ENCODE measurements at regions not wholly inside any gene's neighbourhood (a gene's known extent, or its start where the extent isn't known, plus 50 kb on each side); places are given as distances from the start of the nearest gene placed in this dataset.

DNA sequence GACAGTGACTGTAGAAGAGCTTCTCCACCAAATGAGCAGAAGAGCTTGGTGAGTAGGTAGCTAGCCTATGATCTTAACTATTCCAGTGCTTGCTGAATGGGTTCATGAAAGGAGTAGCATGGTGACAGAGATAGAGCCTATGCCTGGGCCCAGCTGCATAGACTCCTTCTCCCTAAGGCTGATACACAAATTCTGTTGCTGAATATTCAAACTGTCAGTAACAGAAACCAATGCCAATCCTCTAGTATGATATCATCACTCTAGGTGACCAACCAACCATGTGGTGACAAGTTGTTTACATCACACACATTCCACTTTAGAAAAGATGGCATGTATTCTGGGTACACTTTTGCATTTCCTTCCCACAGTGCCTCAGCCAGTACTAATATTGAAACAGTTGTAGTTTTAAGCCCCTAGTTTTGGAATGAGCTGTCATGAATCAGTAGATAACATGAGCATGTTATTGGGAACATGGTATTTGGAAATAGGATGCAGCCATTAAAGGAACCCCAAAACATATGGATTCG, 103.4 kb upstream of the GRXCR1 start:
- TF ChIP-seq POLR2A (IDR thresholded peaks at IDR 0.05; ENCODE audit: low read length) (no peak), GATA1 (IDR thresholded peaks at IDR 0.05; ENCODE audit: low read depth, low read length) (no peak)
